ENCODE measurements at regions not wholly inside any gene's neighbourhood (a gene's known extent, or its start where the extent isn't known, plus 50 kb on each side); places are given as distances from the start of the nearest gene placed in this dataset.

- TF ChIP-seq EZH2 (IDR thresholded peaks at IDR 0.05; ENCODE audit: borderline replicate concordance, low read length), result no peak
- TF ChIP-seq CTCF (conservative IDR thresholded peaks at IDR 0.05 in 1 of 2, IDR thresholded peaks at IDR 0.05 in 1 of 2; ENCODE audit: extremely low read depth in 1 of 2, insufficient read depth in 1 of 2, low read depth in 1 of 2, low read length in 2 of 2), result no peak
These were observed 243.0 kb upstream of the MGMT start for GRCh38 chr10:129224065-129224464.

Data from mammary epithelial cell (primary cell).